Tibial nerve (tissue), 3 donors: ENCODE measurements at regions not wholly inside any gene's neighbourhood (a gene's known extent, or its start where the extent isn't known, plus 50 kb on each side); places are given as distances from the start of the nearest gene placed in this dataset.

Experiments used
- CTCF ChIP-seq, 5 experiments: fragments of 200-600 bp in 3 of 5; fragments of 450-650 bp in 2 of 5; sonication (generic) in 3 of 5; IDR thresholded peaks; one replicate each; pipeline ENCODE4 v1.5.1; 2016 to 2019; ENCODE audit warnings: antibody characterized with exemption in 5 of 5, mild to moderate bottlenecking in 3 of 5, moderate library complexity in 2 of 5
- POLR2A ChIP-seq, 2 donors: fragments of 450-650 bp; IDR thresholded peaks; one replicate each; pipeline ENCODE4 v1.6.1; 2017; ENCODE audit warnings: antibody characterized with exemption in 2 of 2, mild to moderate bottlenecking in 2 of 2, moderate library complexity in 2 of 2

DNA sequence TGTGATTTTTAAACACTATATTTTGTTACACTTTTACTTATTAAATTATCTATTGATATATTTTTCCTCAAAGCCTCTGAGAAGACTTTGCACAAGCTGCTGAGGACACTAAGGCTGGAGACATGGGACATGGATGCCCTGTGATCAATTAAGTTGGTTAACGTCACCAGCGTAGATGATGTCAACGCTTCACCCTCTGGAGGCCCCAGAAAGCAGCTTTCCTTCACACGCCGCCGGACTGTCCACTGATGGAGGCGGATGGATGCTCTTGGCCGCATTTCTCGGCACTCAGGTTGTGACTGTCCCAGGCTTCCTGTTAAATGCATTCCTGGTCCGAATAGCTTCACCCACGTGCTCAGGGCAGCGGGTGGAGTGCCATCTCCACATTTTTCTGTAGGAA, 247.5 kb downstream of the VAPA start:
- TF ChIP-seq CTCF (IDR thresholded peaks at IDR 0.05) (no peak), POLR2A (IDR thresholded peaks at IDR 0.05) (no peak)
